ENCODE measurements at regions not wholly inside any gene's neighbourhood (a gene's known extent, or its start where the extent isn't known, plus 50 kb on each side); places are given as distances from the start of the nearest gene placed in this dataset.
"Not testable (repeated sequence)": the region's sequence is repeated elsewhere in the genome, so short reads cannot be mapped to it uniquely, and the experiment has no call there.

- H3K9me3 ChIP-seq: no peaks in the 10 kb centered on the region
- TF ChIP-seq POLR2AphosphoS5 (IDR thresholded peaks at IDR 0.05) (no peak), POLR2A (IDR thresholded peaks at IDR 0.05) (no peak), CTCF (IDR thresholded peaks at IDR 0.05) (no peak), EP300 (IDR thresholded peaks at IDR 0.05) (no peak)
- H3K4me3 ChIP-seq: no peak overlapping the region
- H3K27me3 ChIP-seq: no peaks in the 10 kb centered on the region
- no peak overlapping the region for H3K27ac ChIP-seq
- WGBS: 43% methylated on average over 4 of the region's 4 CpGs
- no peak for DNase-seq (ENCODE audit: low spot score in 2 of 2)
- H3K36me3 ChIP-seq: no peaks in the 10 kb centered on the region
- no peaks in the 10 kb centered on the region for H3K4me1 ChIP-seq
Observed at GRCh38 chr1:100646001-100646400, 73.5 kb upstream of the VCAM1 start.

- Histone ChIP-seq H3K36me3 (no peaks in the 10 kb centered on the region), H3K9me3 (no peaks in the 10 kb centered on the region), H3K27me3 (no peaks in the 10 kb centered on the region), H3K4me3 (no peak overlapping the region), H3K27ac (no peak overlapping the region), H3K4me1 (no peaks in the 10 kb centered on the region)
- TF ChIP-seq EP300 (IDR thresholded peaks at IDR 0.05) (no peak), CTCF (IDR thresholded peaks at IDR 0.05) (no peak), POLR2A (IDR thresholded peaks at IDR 0.05) (no peak), POLR2AphosphoS5 (IDR thresholded peaks at IDR 0.05) (no peak)
- WGBS: 96% methylated on average over 1 of the region's 1 CpG
- no peak for DNase-seq (ENCODE audit: low spot score in 2 of 2)
Observed at GRCh38 chr1:100649146-100649545, 70.4 kb upstream of the VCAM1 start.

DNA sequence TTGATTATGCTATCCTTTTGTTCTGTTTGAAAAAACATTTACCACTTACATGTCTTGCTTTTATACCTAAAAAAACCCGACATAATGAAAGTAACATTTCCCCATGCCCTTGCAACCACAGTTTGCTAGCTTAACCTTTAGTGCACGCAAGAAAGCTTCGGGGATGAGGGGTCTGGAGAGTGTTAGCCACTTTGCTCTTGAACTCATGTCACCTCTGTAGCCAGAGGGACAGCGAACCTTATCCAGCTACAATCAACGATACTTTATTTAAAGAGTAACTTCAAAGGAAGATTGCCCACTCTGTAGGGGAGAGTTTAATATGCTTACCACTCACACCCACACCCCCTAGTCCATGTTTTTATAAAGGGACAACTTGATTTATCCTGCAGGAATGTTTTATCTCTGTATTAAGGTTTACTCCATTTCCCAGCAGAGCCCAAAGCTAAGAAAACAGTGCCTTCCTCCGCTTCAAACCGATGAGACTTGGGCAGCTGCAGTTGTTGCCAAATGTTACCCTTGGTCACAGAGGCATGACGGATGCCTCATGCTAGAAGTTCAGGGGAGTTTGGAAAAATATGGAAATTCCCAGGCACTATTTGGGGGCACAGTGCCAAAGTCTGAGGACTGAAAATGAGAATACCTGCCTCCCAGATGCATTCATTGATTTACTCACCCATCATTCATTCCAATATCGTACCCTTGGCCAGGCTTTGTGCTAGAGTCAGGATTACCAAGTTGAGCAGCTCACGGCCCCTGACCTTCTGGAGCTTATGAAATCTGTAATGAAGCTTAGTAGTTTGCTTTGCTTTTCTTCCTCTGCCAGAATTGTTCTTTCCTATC, 61.4 kb upstream of the VCAM1 start:
- Histone ChIP-seq H3K4me3 (no peak overlapping the region), H3K9me3 (no peaks in the 10 kb centered on the region), H3K27ac (no peak overlapping the region), H3K36me3 (no peaks in the 10 kb centered on the region), H3K4me1 (no peaks in the 10 kb centered on the region), H3K27me3 (no peaks in the 10 kb centered on the region)
- 68% methylated on average over 10 of the region's 10 CpGs for WGBS
- no peak for DNase-seq (ENCODE audit: low spot score in 2 of 2)
- TF ChIP-seq POLR2A (IDR thresholded peaks at IDR 0.05) (no peak), CTCF (IDR thresholded peaks at IDR 0.05) (no peak), POLR2AphosphoS5 (IDR thresholded peaks at IDR 0.05) (no peak), EP300 (IDR thresholded peaks at IDR 0.05) (no peak)

GRCh38 chr1:100658716-100659026, 60.9 kb upstream of the VCAM1 start:
- Histone ChIP-seq H3K27ac (no peak overlapping the region), H3K9me3 (no peaks in the 10 kb centered on the region), H3K36me3 (no peaks in the 10 kb centered on the region), H3K4me1 (no peaks in the 10 kb centered on the region), H3K27me3 (no peaks in the 10 kb centered on the region), H3K4me3 (no peak overlapping the region)
- no peak for DNase-seq (ENCODE audit: low spot score in 2 of 2)
- TF ChIP-seq POLR2AphosphoS5 (IDR thresholded peaks at IDR 0.05): no peak

DNA sequence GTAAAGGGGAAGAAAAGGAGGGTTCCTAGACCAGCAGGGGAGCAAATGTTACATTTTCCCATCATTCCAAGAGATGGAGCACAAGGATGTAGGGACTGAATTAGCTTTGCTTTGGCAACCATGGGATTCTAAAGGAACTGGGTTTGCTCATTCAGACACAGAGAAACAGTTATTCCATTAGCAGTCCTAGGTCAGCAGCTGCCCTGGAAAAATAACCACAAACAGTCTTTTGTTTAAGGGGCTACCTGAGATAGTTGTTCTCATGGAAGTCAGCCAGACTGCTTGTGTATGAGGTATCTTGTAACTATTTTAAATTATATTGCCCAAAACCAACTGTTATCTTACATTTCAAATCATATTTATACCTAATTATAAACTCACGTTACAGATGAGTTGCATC, 58.4 kb upstream of the VCAM1 start:
- WGBS: 69% methylated on average over 1 of the region's 1 CpG
- H3K27ac ChIP-seq: no peak overlapping the region
- H3K27me3 ChIP-seq: no peaks in the 10 kb centered on the region
- no peaks in the 10 kb centered on the region for H3K36me3 ChIP-seq
- H3K9me3 ChIP-seq: no peaks in the 10 kb centered on the region
- H3K4me3 ChIP-seq: no peak overlapping the region
- DNase-seq (ENCODE audit: low spot score in 2 of 2): no peak
- H3K4me1 ChIP-seq: no peaks in the 10 kb centered on the region
- TF ChIP-seq CTCF (IDR thresholded peaks at IDR 0.05): no peak
- no peak for TF ChIP-seq POLR2AphosphoS5 (IDR thresholded peaks at IDR 0.05)
- TF ChIP-seq EP300 (IDR thresholded peaks at IDR 0.05): no peak
- no peak for TF ChIP-seq POLR2A (IDR thresholded peaks at IDR 0.05)

DNA sequence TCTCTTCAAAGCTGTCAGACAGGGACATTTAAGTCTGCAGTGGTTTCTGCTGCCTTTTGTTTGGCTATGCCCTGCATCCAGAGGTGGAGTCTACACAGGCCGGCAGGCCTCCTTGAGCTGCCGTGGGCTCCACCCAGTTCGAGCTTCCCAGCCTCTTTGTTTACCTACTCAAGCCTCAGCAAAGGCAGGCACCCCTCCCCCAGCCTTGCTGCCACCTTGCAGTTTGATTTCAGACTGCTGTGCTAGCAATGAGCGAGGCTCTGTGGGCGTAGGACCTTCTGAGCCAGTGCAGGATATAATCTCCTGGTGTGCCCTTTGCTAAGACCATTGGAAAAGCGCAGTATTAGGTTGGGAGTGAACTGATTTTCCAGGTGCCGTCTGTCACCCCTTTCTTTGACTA, 51.0 kb upstream of the VCAM1 start:
- not testable (repeated sequence) for H3K4me3 ChIP-seq; H3K4me1 ChIP-seq; H3K27me3 ChIP-seq; H3K27ac ChIP-seq; H3K36me3 ChIP-seq; H3K9me3 ChIP-seq; DNase-seq (ENCODE audit: low spot score in 2 of 2)
- WGBS: 93% methylated on average over 4 of the region's 7 CpGs
